HT1080 (cell line): ENCODE measurements at regions not wholly inside any gene's neighbourhood (a gene's known extent, or its start where the extent isn't known, plus 50 kb on each side); places are given as distances from the start of the nearest gene placed in this dataset.

Experiments used
- DNase-seq: peaks from one replicate; pipeline ENCODE4 v3.0.0-alpha.2; 2015; ENCODE audit warnings: low read depth

- DNase-seq: no peak
These were observed 88.3 kb upstream of the FOXF1 start for GRCh38 chr16:86421995-86422394.

GRCh38 chr16:86424398-86424797 lies 85.9 kb upstream of the FOXF1 start:
- DNase-seq: no peak

DNA sequence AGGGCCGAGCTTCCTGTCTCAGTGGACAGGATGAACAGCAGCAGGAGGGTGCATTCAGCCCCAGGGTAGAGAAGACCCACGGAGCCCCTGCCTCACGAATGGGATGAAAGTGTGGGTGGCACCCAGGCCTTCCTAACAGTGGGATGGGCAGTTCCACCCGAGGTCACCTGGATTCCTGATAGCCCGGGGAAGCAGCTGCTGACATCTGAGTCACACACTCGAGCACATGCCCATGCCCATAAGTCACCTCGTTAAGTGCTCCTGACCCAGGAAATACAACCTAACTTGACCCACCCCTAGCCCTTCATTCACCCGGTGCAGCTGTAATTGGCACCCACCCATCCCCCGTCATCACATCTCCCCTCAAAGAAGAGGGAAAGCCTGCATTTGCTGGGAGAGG lies 85.3 kb upstream of the FOXF1 start:
- no peak for DNase-seq

- DNase-seq: no peak
These were observed 84.2 kb upstream of the FOXF1 start for GRCh38 chr16:86426063-86426642.

- DNase-seq: no peak
These were observed 82.9 kb upstream of the FOXF1 start for GRCh38 chr16:86427433-86427851.

DNA sequence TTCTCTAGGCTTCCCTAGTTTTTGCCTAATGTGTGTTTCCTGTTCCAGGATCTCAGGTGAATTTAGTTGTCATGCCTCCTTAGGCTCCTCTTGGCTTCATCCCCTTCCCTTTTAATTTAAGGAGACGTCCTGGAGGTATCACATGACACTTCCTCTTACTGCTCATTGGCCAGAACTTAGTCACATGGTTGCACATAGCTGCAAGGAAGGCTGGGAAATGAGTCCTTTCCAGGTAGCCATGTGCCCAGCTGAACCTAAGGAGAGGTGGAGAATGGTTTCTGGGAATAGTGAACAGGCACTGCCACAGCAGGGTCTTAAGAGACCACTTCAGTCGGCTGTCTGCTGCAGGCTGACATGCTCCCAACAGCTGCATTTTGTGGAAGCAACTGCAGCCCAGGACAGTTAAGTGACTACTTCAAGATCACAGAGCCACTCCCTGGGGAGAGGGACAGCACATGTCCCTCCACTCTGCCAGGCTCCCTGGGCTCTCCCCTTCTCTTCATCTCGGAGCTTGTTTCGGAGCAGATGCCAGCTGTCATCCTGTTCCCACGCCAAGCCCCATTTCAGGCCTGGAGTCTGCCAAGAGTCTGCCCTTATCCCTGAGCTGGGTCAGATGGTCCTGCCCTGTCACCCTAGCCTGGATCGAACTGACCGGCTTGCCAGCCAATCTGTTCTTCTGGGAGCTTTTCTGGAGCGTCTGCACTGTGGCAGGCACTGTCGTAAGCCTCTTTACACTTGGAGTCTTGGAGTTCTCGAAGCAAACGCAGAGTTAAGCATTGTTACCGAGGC lies 81.4 kb upstream of the FOXF1 start:
- DNase-seq: no peak

DNA sequence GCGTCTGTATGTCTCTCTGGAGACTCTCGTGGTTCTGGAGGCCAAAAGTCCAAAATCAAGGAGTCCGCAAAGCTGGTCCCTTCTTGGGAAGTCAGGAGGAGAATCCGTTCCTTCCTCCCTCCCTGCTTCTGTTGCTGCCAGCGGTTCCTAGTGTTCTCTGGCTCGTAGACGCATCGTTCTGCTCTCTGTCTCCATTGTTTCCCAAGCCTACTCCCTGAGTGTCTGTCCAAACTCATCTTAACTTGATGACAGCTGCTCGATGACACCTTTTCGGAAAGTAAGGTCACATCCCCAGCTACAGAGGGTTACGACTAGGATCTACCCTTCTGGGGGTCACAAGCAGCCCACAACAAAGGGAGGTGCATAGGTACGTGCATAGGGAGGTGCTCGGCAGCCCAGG lies 80.7 kb upstream of the FOXF1 start:
- DNase-seq: no peak

DNA sequence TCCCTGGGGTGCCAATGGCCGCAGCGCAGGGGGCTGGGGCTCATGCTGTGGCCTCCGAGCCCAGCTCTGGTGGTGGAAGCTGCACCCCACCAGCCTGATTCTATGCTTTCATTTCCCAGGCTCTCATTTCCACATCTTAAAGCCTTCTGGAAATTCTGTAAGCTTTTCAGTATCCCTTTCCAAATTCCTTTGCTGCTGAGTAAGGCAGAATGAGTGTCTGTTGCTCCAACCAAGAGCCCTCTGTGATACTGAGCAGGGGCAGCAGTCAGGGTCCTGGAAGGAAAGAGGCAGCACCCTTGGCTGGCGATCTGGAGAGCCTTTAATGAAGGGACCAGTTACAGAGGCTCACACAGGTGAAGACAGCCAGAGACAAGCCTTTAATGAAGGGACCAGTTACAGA lies 79.5 kb upstream of the FOXF1 start:
- DNase-seq: no peak

- DNase-seq: no peak
These were observed 78.8 kb upstream of the FOXF1 start for GRCh38 chr16:86431540-86431939.

DNA sequence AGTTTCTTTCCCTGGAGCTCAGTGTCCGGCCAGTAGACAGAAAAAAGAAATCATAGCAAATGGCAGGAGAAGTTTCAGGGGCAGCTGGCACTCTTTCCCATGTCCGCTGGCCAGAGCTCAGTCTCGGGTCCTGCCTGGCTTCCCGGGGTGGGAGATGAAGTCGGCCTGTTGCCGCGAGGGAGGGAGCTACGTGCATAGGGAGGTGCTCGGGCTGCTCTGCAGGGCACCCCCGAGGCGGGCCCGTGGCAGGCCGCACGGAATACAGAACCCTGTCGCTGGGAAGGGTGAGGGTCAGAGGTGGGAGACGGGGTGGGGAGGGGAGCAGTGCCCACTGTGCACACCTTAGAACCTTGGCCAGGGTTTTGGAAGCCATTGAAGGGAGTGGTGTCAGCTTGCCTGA lies 78.3 kb upstream of the FOXF1 start:
- no peak for DNase-seq

DNA sequence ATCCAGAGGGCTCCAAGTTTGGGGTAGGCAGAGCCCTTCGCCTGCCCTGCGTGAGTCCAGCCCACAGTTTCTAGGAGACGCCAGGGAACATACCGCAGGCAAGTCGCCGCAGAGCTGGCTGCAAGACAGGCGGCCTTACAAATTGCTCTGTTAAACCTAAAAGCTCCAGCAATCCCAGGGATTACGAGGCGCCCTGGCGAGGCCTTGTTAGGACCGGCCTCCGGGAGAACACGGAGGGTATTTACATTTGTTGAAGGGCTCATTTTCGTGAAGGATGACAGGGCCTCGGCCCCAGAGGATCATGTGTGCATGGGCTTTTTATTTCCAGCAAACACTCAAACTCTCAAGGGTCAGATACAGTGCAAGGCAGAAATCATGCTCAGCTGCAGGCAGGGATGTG lies 77.6 kb upstream of the FOXF1 start:
- DNase-seq: no peak

DNA sequence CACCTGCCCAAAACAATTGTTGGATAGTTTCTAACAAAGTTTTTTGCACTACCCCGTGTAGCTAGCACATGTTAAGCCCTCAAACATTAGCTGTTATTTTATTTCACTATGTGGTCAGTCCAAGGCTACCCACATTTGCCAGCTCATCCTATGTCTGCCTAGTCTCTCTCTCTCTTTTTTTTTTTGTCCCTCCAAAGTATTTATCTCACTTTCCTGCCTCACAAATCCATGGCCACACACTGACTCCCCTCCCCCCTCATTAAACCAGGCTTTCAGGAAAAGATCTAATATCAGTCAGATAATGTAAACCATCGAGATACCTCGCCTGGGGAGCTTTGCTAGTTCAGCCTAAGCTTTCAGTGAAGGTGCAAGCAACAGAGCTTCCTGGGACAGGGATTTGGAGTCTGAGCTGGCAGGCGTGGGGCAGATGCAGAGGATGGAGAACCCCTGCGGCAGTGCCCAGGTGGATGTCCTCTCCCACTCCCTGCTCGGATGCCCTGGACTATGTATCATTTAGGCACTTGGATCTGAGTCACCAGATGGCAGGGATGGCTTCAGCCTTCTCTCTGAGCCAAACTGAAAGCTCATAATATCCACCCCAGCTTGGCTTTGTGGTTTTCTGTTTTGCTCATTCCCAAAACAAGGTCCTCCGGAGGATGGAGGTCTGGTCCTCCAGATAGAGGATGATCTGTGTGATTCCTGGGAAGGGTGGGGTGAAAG lies 73.7 kb upstream of the FOXF1 start:
- DNase-seq: no peak

- no peak for DNase-seq
These were observed 73.0 kb upstream of the FOXF1 start for GRCh38 chr16:86437348-86437747.

DNA sequence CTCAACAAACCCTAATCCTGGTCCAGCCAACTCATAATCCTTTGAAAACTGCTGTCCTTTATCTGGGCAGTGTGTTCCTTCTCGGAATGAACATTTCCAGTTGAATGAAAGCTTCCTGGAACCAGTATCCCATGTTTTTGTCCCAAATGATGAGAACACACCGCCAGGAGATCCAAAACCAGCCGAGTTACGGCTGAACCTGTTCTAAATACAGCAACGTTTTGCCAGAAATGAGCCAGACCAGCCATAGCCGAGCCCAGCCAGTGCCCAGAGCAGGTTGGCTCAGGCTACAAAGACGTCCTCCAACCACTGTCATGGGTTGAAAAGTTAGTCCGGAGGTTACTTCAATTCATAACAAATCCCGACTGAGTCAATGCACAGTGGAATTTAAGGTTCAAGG lies 67.6 kb upstream of the FOXF1 start:
- DNase-seq: no peak

DNA sequence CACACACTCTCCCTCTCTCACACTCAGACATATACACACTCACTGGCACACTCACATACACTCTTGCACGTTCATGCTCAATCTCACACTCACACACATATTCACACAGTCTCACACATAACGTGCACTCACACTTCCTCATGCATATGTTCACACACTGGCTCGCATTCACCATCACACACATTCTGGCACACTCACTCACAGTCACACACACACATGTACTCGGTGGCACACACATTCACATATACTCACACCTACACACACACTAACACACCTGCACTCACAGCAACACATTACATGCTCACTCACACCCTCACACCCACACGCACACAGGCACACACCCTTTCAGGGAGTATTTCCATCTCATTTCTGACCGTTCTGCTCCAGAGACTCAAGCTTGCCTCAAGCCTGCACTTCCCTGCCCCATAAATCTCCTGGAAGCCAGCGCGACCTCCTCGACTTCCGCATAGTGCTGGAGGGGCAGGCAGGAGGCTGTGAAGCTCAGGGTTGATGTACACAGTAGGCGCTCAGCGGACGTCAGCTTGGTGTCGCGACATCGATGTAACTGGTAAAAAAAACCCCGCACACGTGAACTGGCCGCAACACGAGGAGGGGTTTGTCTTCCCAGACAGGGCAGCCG lies 66.7 kb upstream of the FOXF1 start:
- no peak for DNase-seq

DNA sequence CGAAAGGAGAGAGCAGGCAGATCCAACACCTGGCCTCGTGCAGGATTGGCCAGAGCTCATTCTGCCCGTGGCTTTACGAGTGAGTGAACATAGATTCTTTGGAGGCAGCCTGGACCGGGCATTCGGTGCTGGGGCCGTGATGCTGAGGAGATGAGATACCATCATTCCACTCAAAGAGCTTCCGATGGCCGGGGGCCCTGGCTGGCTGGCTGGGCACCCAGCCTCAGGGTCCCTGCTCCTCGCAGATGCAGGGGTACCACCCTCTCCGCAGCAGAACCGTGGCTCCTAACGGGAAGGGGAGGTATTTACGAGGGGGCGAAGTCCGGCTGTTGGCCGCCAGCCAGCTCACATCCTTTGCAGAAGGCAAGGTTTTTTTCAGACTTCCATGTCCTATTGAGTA lies 66.1 kb upstream of the FOXF1 start:
- no peak for DNase-seq

GRCh38 chr16:86444661-86445060 lies 65.7 kb upstream of the FOXF1 start:
- DNase-seq: no peak

DNA sequence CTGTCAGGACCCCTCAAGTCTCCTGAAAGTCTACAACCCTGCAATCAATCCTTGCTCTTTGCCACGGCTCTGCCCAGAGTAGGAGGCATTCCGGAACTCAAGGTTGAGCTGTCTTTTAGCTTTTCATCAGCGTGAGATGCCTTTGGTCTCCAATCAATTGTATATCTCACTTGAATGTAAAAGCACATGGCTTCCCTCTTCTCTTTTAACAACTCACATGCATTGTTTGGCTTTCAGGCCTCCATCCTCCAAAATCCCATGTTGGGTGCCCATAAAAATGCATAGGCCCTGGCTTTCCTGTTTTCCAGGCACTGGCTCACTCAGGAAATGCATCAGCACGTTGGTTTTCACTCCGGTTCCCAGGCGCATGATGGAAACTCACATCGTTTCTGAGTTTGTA lies 64.0 kb upstream of the FOXF1 start:
- DNase-seq: no peak

DNA sequence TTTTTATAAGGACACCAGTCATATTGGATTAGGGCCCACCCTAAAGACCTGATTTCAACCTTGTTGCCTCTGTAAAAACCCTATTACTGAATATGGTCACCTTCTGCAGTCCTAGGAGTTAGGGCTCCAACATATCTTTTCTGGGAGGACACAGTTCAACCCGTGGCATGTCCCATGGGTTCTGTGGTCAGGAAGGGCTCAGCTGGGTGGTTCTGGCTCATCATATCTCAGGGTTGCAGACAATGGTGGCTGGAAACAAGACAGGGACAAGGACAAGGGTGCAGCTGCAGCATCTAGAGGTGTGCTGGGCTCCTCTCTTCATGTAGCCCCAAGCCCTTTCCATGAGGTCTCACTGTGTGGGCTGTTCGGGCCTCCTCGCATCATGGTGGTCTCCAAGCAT lies 63.1 kb upstream of the FOXF1 start:
- no peak for DNase-seq

- DNase-seq: no peak
These were observed 61.9 kb upstream of the FOXF1 start for GRCh38 chr16:86448306-86448890.

DNA sequence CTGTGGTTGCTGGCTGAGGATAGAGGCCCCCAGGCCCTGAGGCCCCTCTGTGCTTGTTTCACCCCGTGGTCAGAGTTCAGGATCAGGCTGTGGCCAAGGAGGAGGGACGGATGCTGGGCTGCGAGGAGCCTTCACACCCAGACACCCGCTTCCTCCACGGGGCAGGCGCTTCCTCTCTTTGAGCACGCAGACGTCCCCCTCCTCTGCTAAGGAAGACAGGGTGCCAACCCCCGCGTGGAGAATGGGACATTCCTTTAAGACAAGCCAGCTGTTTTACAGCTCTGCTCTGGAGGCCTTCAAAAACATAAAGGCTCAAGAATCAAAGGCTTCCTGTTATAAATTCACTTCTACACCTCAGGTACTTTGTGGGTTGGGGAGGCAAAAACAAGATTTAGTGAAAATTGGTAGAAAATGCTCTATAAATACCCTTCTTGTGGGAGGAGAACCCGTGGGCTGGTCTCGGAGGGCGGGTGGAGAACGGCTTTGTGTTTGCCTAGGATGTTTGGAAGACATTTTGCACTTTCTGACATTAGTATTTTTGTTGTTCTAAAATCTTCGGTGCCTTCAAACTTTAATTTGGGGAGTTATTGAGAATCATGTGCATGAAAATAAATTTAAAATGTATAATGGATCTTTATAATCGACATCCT lies 60.8 kb upstream of the FOXF1 start:
- DNase-seq: no peak
